ENCODE measurements at regions not wholly inside any gene's neighbourhood (a gene's known extent, or its start where the extent isn't known, plus 50 kb on each side); places are given as distances from the start of the nearest gene placed in this dataset.

GRCh38 chr1:88509379-88509778, 174.7 kb upstream of the PKN2 start:
- 20% methylated on average over 3 of the region's 3 CpGs for WGBS (ENCODE audit: insufficient coverage, insufficient replicate concordance, low lambda C conversion rate, missing lambda C conversion rate)
- no peak overlapping the region for H3K4me3 ChIP-seq
- DNase-seq (ENCODE audit: low read depth, low spot score), result no peak
- H3K27me3 ChIP-seq (replicated peaks in 1 of 2; ENCODE audit: control insufficient read depth in 2 of 2, insufficient read depth in 2 of 2, low read length in 1 of 2), result no peaks in the 10 kb centered on the region
- no peak overlapping the region for H3K4me2 ChIP-seq (ENCODE audit: control insufficient read depth, insufficient read depth)
- no peaks in the 10 kb centered on the region for H3K36me3 ChIP-seq (ENCODE audit: control insufficient read depth in 2 of 2, insufficient read depth in 2 of 2, low read length in 1 of 2)
- no peak overlapping the region for H2AFZ ChIP-seq (ENCODE audit: control insufficient read depth, low read depth, low read length)
- TF ChIP-seq POLR2AphosphoS2 (IDR thresholded peaks at IDR 0.05; ENCODE audit: low read depth, low read length) (no peak), MEF2A (IDR thresholded peaks at IDR 0.05; ENCODE audit: insufficient read depth, low read depth, low read length) (no peak), EED (IDR thresholded peaks at IDR 0.05; ENCODE audit: low read depth) (no peak), ZNF622 (IDR thresholded peaks at IDR 0.05) (no peak), CHD1 (IDR thresholded peaks at IDR 0.05; ENCODE audit: low read depth, low read length) (no peak), IKZF1 (conservative IDR thresholded peaks at IDR 0.05) (no peak), NFYB (IDR thresholded peaks at IDR 0.05; ENCODE audit: insufficient read depth, low read depth, low read length) (no peak)
- no peaks in the 10 kb centered on the region for H3K79me2 ChIP-seq (ENCODE audit: control insufficient read depth, insufficient read depth, low read length)
- no TSS peak for BruUV-seq (replicated peaks)
- H3K4me1 ChIP-seq (ENCODE audit: control insufficient read depth, insufficient read depth, low read length), result no peaks in the 10 kb centered on the region
- intact Hi-C loops (cut with micrococcal nuclease; ENCODE audit: unreplicated experiment) (no loop called here), in situ Hi-C loops (cut with MboI) (no loop called here)
- H3K9ac ChIP-seq (ENCODE audit: control insufficient read depth, insufficient read depth, low read length), result no peak overlapping the region
- no peak for ATAC-seq
- ChIA-PET RAD21 (ENCODE audit: unreplicated experiment) (no interaction called here), CTCF (interaction anchor here (0.6 kb wide), 1 partner anchor 40 kb away, joined by 5 read pairs; no protein-coding TSS in a partner anchor), POLR2A (no interaction called here), SMC1A (ENCODE audit: uncharacterized antibody, unreplicated experiment) (interaction anchor here (0.6 kb wide), 1 partner anchor 1231 kb away, joined by 3 read pairs; no protein-coding TSS in a partner anchor)
- H4K20me1 ChIP-seq (ENCODE audit: control insufficient read depth, insufficient read depth), result no peaks in the 10 kb centered on the region
- H3K27ac ChIP-seq (ENCODE audit: control insufficient read depth, insufficient read depth), result no peak overlapping the region
- H3K9me3 ChIP-seq (replicated peaks; ENCODE audit: control insufficient read depth, insufficient read depth, low read length), result no peaks in the 10 kb centered on the region
- FAIRE-seq, result no peak

- FAIRE-seq (no peak), DNase-seq (ENCODE audit: low read depth, low spot score) (no peak), ATAC-seq (no peak)
- Histone ChIP-seq H4K20me1 (ENCODE audit: control insufficient read depth, insufficient read depth) (no peaks in the 10 kb centered on the region), H3K79me2 (ENCODE audit: control insufficient read depth, insufficient read depth, low read length) (no peaks in the 10 kb centered on the region), H3K27me3 (replicated peaks in 1 of 2; ENCODE audit: control insufficient read depth in 2 of 2, insufficient read depth in 2 of 2, low read length in 1 of 2) (no peaks in the 10 kb centered on the region), H2AFZ (ENCODE audit: control insufficient read depth, low read depth, low read length) (no peak overlapping the region), H3K4me1 (ENCODE audit: control insufficient read depth, insufficient read depth, low read length) (no peaks in the 10 kb centered on the region), H3K9me3 (replicated peaks; ENCODE audit: control insufficient read depth, insufficient read depth, low read length) (no peaks in the 10 kb centered on the region), H3K36me3 (ENCODE audit: control insufficient read depth in 2 of 2, insufficient read depth in 2 of 2, low read length in 1 of 2) (no peaks in the 10 kb centered on the region), H3K27ac (ENCODE audit: control insufficient read depth, insufficient read depth) (no peak overlapping the region), H3K4me2 (ENCODE audit: control insufficient read depth, insufficient read depth) (no peak overlapping the region), H3K4me3 (no peak overlapping the region), H3K9ac (ENCODE audit: control insufficient read depth, insufficient read depth, low read length) (no peak overlapping the region)
- WGBS (ENCODE audit: insufficient coverage, insufficient replicate concordance, low lambda C conversion rate, missing lambda C conversion rate), result 44% methylated on average over 1 of the region's 1 CpG
- SMC1A ChIA-PET (ENCODE audit: uncharacterized antibody, unreplicated experiment), result no interaction called here
- POLR2A ChIA-PET, result no interaction called here
- RAD21 ChIA-PET (ENCODE audit: unreplicated experiment), result no interaction called here
- intact Hi-C loops (cut with micrococcal nuclease; ENCODE audit: unreplicated experiment) (no loop called here), in situ Hi-C loops (cut with MboI) (no loop called here)
- CTCF ChIA-PET, result no interaction called here
- no TSS peak for BruUV-seq (replicated peaks)
- TF ChIP-seq CBX3 (IDR thresholded peaks at IDR 0.05; ENCODE audit: borderline replicate concordance, low read depth), result no peak
- no peak for TF ChIP-seq TCF3 (IDR thresholded peaks at IDR 0.05; ENCODE audit: borderline replicate concordance, insufficient read depth, low read depth, low read length)
- TF ChIP-seq BMI1 (IDR thresholded peaks at IDR 0.05; ENCODE audit: borderline replicate concordance), result no peak
- no peak for TF ChIP-seq ATF7 (IDR thresholded peaks at IDR 0.05; ENCODE audit: low read depth)
- no peak for TF ChIP-seq FOXK2 (IDR thresholded peaks at IDR 0.05)
- TF ChIP-seq E2F8 (IDR thresholded peaks at IDR 0.05; ENCODE audit: low read depth, partially characterized antibody), result no peak
- TF ChIP-seq SUZ12 (IDR thresholded peaks at IDR 0.05; ENCODE audit: unreplicated experiment), result no peak
- no peak for TF ChIP-seq POLR2A (IDR thresholded peaks at IDR 0.05; ENCODE audit: low read depth, low read length)
- TF ChIP-seq HDAC6 (IDR thresholded peaks at IDR 0.05; ENCODE audit: unreplicated experiment), result no peak
- no peak for TF ChIP-seq TAF1 (IDR thresholded peaks at IDR 0.05; ENCODE audit: borderline replicate concordance, low read depth, low read length)
- TF ChIP-seq RCOR1 (conservative IDR thresholded peaks at IDR 0.05; ENCODE audit: low read depth, low read length), result no peak
- TF ChIP-seq ZZZ3 (IDR thresholded peaks at IDR 0.05; ENCODE audit: control insufficient read depth, insufficient read length, low read depth), result no peak
Measured at GRCh38 chr1:88514544-88515060, 169.5 kb upstream of the PKN2 start.

All from GM12878 (cell line).